CD4-positive, alpha-beta T cell treated with Interleukin-21 for 1 hour (primary cell): ENCODE measurements at regions not wholly inside any gene's neighbourhood (a gene's known extent, or its start where the extent isn't known, plus 50 kb on each side); places are given as distances from the start of the nearest gene placed in this dataset.

Source experiments
- DNase-seq: peaks from one replicate; pipeline ENCODE4 v3.0.0-alpha.2; 2020

DNA sequence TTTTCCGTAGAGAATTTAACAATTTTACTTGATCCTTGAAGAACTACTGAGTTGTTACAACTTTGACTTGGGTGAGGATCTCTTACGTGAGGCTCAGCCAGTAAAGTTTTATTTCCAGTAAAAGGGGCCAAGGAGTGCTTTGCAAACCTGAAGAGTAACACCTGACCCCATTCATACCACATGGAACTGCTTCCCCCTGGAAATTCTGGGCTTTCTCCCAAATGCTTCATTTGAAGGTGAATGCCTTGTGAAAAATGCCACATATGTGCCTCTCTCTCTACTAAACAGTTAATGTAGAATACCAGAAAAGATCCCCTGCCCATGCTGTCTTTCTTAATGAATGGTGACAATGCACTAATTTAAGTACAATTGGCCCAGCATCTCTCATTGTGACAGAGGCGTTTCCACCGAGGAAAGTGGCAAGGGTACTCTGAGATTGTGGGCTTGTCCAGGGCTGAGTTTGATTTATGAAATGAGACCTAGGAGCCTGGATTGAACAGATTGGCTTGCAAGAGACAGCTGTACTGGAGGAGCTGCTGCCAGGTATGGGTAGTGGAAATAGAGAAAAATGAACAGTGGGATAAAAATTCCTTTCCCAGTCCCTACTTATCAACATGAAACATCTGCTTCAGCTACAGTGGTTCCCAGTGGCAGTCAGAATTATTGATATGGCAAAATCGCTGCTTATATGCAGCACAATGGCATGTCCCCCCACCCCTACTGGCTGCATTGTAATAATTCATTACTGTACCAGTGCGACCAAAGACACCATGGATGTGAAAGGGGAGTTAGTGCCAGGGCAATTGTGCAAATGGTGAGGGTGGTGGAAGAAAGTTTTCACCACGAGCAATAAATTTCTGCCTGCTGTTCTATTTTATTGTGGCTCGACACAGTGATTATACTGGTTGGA is 843.7 kb upstream of the WWC1 start:
- no peak for DNase-seq

- DNase-seq, result no peak
Observed at GRCh38 chr5:167448376-167448775, 843.1 kb upstream of the WWC1 start.

GRCh38 chr5:167451076-167451475 is 840.4 kb upstream of the WWC1 start:
- DNase-seq, result no peak

DNA sequence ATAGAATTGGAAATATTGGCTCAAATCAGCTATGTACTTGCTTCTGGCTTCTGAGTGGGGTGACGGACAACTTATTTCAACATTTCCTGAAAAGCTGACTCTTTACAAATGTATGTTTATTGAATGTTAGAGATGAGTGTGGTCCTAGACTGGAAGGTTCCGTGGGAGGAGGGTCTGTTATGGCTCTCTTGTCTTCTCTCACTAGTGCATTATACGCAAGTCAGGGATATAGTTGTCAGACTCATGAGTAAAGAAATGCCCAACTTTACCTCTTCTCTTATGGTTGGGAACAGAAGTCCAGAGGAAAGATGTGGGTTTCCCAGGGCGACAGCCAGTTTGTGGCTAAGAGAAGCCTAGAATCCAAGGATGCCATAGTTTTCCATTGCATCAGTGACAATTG is 839.3 kb upstream of the WWC1 start:
- no peak for DNase-seq

DNA sequence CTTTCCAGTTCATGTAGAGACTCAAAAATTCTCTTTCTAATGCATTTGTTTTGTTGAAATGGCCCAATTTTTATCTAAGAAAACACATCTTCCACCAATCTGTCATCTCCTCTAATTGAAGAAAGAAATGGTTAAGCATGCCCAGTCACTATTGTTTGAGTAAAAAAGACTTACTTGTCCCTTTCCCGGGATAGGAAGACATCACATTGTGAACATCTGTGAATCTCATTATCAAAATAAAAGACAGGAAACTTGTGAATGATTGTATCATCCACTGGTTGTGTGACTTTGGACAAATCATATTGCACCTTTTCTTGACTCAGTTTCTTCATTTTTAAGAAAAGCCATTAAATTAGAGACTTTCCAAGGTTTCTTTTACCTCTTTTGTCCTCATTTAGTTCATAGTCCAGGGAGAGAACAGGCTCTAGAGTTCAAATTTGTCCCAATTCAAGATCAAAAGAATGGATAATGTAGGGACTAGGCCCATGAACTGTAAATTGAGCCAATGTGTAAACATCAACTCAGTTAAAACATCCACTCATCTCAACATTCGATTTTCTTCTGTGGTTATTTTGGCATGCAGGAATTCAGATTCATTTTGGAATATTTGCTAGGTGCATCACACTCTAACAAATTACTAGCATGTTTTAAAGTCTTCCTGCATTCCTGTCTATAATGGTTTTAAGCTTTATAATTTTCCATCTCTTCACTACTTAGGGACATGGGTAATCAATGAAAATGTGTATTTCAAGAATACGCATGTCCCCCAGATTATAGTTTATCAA is 838.0 kb upstream of the WWC1 start:
- DNase-seq, result no peak

DNA sequence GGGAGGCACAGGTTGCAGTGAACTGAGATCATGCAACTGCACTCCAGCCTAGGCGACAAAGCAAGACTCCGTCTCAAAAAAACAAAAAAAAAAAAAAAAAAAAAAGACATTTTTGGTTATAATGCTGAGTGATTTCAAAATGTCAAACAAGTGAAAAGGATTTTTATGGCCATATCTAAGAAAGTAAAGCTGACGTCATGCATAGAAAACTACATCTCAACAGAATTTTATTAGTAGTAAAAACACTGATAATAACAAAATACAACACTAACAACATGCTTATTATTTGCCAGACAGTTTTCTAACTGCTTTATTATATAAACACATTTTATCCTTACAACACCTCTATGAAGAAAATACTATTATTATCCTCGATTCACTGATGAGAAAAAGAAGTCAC is 833.0 kb upstream of the WWC1 start:
- no peak for DNase-seq

DNA sequence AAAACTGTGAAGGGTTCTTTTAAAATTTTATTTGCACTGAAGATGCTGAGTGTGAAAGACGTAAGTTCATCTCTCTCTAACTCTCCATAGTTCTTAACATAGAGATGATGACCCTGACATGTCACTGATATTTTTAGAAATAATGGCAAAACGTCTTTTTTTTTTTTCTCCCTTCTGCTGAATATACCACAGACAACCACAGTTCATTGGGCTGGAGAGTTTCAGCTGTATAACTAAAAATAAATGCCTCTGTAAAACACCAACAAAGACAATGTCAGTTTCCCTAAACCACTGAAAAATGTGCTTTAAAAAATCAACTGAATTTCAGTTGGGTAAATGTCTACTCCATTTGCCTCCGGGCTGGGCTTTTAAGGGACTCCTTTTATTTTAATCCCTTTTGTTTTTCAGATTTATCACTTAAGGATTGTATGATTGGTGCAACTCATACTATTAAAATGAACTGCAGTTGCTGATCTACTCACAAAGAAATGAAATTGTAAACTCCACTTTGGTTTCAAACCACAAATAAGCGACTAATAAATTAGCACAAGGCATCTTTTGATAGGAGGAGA is 830.9 kb upstream of the WWC1 start:
- DNase-seq, result no peak

DNA sequence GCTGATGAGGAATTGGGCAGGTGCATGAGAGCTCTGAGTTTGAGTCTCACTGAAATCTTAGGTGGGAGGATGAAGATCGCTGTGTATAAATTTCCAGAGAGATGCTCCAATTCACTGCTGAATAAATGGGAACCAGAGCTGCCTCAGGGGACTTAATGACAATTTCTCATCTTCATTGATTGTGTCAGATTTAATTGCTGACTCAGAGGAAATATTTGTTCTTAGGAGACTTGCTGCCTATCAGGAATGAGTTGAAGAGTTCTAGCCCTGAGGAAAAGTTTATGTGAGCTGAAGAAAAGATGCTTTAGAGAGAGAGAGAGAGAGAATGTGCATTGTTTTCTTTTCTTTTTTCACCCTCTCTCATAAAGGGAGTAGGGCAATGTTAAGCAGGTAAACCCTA is 827.5 kb upstream of the WWC1 start:
- DNase-seq, result no peak

GRCh38 chr5:167466992-167467391 is 824.5 kb upstream of the WWC1 start:
- no peak for DNase-seq

GRCh38 chr5:167472566-167473108 is 818.8 kb upstream of the WWC1 start:
- DNase-seq, result no peak

- DNase-seq, result no peak
Observed at GRCh38 chr5:167478188-167478587, 813.3 kb upstream of the WWC1 start.

- DNase-seq, result no peak
Observed at GRCh38 chr5:167479779-167480178, 811.7 kb upstream of the WWC1 start.

DNA sequence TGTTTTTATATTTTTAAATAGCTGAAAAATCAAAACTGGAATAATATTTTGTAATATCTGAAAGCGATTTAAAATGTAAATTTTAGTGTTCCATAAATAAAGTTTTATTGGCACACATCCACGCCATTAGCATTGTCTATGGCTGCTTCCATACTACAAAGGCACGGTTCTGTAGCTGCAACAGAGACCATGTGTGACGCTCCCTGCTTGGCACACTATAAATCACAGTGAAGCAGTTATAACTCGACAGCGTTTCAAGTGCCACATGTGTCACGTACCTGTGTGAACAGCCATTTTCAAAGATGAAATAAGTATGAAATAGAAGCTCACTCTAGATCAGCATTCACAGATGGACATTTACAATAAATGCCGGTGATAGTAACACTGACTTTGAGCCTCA is 810.1 kb upstream of the WWC1 start:
- no peak for DNase-seq

DNA sequence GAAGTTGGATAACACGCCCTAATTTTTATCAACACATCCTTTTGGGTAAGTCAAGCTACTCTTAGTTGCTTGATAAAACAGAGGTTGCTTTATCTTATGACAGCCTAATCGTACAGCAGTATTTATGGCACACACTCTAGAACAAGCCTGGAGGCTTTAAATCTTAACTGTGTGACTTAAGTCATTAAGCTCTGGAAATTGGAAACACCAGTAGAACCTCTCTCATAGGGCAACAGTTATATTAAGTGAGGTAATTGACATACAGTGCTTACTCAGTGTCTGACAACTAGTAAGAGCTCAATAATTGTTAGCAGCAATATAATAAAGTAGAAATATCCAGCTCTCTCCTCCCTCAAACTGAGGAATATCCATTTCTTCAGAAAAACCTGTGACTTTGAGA is 808.9 kb upstream of the WWC1 start:
- no peak for DNase-seq

DNA sequence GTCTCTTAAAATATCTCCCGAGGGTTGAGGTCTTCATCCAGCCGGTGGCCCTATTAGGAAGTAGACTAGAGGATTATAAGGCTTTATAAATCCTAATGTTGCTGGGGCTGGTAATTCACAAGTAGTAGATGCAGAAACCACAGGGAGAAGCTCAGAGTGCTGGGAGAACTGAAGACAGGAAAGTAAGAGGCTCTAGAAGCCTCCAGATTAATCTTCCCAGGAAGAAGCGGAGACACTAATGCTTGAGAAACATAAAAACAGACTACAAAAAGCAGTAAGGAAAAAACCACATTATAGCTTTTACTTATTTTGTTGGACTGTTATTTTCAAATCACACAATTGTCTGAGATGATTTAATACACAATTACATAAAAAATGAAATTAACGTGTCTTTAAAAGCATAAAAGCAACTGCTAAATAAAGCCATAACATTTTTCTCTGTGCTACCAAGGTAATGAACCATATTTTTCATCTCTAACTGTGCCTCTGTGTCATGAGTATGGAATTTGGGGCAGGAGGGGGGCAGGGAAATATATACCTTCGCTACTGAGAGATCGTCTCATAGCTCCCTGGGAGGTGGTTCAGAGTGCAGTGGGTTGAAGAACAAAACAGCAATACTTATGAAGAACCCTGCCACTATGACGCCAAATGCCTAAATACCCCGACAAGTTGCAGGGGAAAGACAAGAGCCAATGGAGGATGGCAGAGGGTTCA is 806.2 kb upstream of the WWC1 start:
- no peak for DNase-seq

GRCh38 chr5:167488371-167488770 is 803.1 kb upstream of the WWC1 start:
- DNase-seq, result no peak

DNA sequence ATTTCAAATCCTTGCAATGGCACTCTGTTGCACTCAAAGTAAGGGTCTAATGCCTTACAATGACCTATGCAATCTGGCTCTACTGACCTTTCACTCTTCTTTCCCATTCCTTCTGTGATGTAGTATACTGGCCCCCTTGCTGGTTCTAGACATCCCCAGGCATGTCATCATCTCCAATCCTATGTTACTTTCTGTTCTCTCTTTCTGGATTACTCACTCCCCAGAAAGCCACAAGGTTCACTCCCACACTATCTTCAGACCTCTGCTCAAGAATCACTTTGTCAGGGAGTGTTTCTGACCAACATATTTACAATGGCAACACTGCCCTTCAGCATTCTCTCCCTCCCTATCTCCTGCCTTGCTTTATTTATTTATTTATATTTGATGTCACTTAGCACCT is 802.2 kb upstream of the WWC1 start:
- no peak for DNase-seq

DNA sequence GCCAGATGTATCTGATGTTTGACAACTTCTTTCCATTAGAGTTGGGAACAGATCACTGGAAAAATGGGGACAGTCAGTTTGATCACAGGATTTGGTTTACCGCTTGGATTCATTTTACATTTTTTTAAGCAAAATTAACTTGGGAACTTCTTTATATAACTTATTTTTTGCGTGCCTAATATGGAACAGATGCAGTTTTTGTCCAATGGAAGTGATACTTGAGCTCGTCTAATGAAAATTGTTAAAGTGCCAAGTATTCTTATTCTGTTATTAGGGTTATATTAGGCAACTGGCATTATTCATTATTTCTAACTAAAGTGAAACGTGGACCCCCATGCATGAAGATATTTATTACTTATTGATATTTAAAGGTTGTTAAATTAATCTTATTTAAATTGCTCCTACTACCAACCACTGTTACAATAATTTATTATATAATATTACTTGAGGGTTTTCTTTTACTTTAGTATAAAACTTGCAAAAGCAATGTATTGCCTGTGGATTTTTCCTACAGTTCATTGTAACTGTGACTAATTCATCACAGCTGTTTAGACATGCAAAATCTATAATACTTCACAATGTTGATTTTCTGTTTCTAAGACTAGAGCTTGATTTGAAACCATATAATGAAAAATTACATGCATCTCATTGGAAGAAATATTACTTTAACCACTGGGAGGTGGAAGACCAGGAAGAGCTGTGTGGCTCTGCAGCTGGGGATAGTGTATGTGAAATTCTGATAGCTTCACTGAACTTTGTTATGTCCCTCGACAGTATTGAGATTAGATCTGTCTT is 787.3 kb upstream of the WWC1 start:
- DNase-seq, result no peak

GRCh38 chr5:167507463-167508233 is 783.8 kb upstream of the WWC1 start:
- DNase-seq, result no peak

DNA sequence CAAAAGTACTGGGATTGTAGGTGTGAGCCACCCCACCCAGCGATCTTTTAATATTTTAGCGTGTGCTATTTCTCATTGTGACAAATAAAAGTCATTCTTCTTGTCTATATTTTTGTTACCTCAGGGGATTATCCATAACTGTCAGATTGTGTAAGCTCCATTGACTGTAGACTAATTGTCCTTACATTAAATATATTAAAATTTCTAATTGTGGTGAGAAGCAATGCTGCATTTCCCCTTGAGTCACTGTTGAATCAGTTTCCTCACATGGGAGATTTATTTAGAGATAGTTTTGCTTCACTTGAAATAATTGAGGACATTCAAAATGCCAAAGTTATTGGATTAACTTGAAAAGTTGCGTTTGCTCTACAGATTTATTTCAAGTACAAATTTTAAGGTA is 782.4 kb upstream of the WWC1 start:
- no peak for DNase-seq

DNA sequence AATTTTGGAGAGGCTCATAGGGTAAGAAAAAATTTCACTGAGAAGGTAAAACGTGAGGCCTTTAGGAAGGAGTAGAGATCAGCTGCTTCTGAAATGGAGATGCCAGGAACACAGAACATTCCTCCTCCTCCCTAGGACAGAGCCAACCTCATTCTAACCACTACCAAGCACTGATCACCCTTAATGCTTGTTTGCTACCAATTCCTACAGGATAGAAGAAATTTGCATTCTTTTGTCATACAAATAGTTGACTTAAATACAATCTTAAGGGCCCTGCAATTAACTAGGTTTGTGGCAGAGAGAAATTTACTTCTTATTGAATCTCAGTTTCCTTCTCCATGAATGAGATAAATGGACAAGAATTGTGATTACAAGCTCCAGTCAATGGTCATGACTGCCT is 780.2 kb upstream of the WWC1 start:
- DNase-seq, result no peak
